ENCODE measurements at regions not wholly inside any gene's neighbourhood (a gene's known extent, or its start where the extent isn't known, plus 50 kb on each side); places are given as distances from the start of the nearest gene placed in this dataset.

- no CpG with 5 or more reads among the region's 2 CpGs for WGBS, 2 experiments (ENCODE audit: extremely low coverage in 2 of 2, insufficient read length in 1 of 2)
- H4K5ac ChIP-seq (ENCODE audit: low read depth, low read length): no peak overlapping the region
- no peak overlapping the region for H2BK20ac ChIP-seq (ENCODE audit: low read depth, low read length)
- no peaks in the 10 kb centered on the region for H3K9me1 ChIP-seq (ENCODE audit: insufficient read depth, low read length)
- H4K20me1 ChIP-seq (ENCODE audit: insufficient read depth, low read length): no peaks in the 10 kb centered on the region
- no peak overlapping the region for H3K4me3 ChIP-seq (ENCODE audit: insufficient read depth, low read depth, low read length)
- ChIA-PET POLR2A (ENCODE audit: unreplicated experiment) (no interaction called here), CTCF (no interaction called here)
- intact Hi-C loops (cut with micrococcal nuclease): no loop called here
- no peaks in the 10 kb centered on the region for H3K36me3 ChIP-seq (ENCODE audit: control insufficient read depth, insufficient read depth, low read length)
- dilution Hi-C loops (cut with HindIII; ENCODE audit: low sequenced_read_pairs, unreplicated experiment): no loop called here
- no peak overlapping the region for H2AFZ ChIP-seq (replicated peaks; ENCODE audit: low read length, poor library complexity)
- H3K23ac ChIP-seq (ENCODE audit: low read depth, low read length): no peak overlapping the region
- no peak overlapping the region for H2AK9ac ChIP-seq (replicated peaks; ENCODE audit: low read depth, low read length, poor library complexity)
- no peak overlapping the region for H3K9ac ChIP-seq (ENCODE audit: low read depth, low read length)
- BruUV-seq (replicated peaks): no TSS peak
- no peak overlapping the region for H4K8ac ChIP-seq (ENCODE audit: low read depth in 2 of 2, low read length in 2 of 2)
- no peaks in the 10 kb centered on the region for H3K4me1 ChIP-seq (ENCODE audit: control insufficient read depth, insufficient read depth, low read length)
- H3K9me3 ChIP-seq (ENCODE audit: control insufficient read depth, insufficient read depth, low read length): no peaks in the 10 kb centered on the region; the same call in 1 of the 2 replicates
- no peak overlapping the region for H2BK15ac ChIP-seq (ENCODE audit: low read depth, low read length)
- H3K27me3 ChIP-seq (ENCODE audit: control insufficient read depth, insufficient read depth, low read length): no peaks in the 10 kb centered on the region
- no peak for DNase-seq
- in situ Hi-C loops (cut with MboI; ENCODE audit: low sequenced_read_pairs): no loop called here
- H4K91ac ChIP-seq (ENCODE audit: insufficient read depth, low read depth, low read length): no peak overlapping the region
- H3K14ac ChIP-seq (replicated peaks; ENCODE audit: low read depth, low read length): no peak overlapping the region
- H3K56ac ChIP-seq (ENCODE audit: extremely low read depth, insufficient read depth, low read length): no peak overlapping the region
- no peak overlapping the region for H3K27ac ChIP-seq (ENCODE audit: insufficient read depth, low read length)
- no peak overlapping the region for H2BK5ac ChIP-seq (ENCODE audit: low read depth, low read length, poor library complexity, severe bottlenecking)
- H3K4me2 ChIP-seq (ENCODE audit: low read depth, low read length): no peak overlapping the region
- no peak overlapping the region for H2AK5ac ChIP-seq (ENCODE audit: low read depth, low read length)
- TF ChIP-seq MAFK (IDR thresholded peaks at IDR 0.05; ENCODE audit: low read depth, low read length) (peak; percentile 91), MXI1 (IDR thresholded peaks at IDR 0.05; ENCODE audit: borderline replicate concordance, low read depth, low read length) (no peak)
- no peak for ATAC-seq (ENCODE audit: low read depth)
- no peak overlapping the region for H3K4ac ChIP-seq (ENCODE audit: low read depth, low read length)
- H3K18ac ChIP-seq (ENCODE audit: low read depth, low read length): no peak overlapping the region
- no peak overlapping the region for H2BK120ac ChIP-seq (ENCODE audit: low read depth, low read length)
- H3K79me1 ChIP-seq (ENCODE audit: low read depth in 1 of 2, low read length in 2 of 2): no peaks in the 10 kb centered on the region
Observed at GRCh38 chr14:43105305-43105704, 1401.8 kb downstream of the FSCB start.
